ENCODE measurements at regions not wholly inside any gene's neighbourhood (a gene's known extent, or its start where the extent isn't known, plus 50 kb on each side); places are given as distances from the start of the nearest gene placed in this dataset.

- no peak for DNase-seq (ENCODE audit: low read depth)
These were observed 54.5 kb upstream of the DCTD start for GRCh38 chr4:182971702-182972101.

GRCh38 chr4:182969651-182970279 lies 52.6 kb upstream of the DCTD start:
- no peak for DNase-seq (ENCODE audit: low read depth)

- DNase-seq (ENCODE audit: low read depth): no peak
These were observed 51.9 kb upstream of the DCTD start for GRCh38 chr4:182968917-182969650.

DNA sequence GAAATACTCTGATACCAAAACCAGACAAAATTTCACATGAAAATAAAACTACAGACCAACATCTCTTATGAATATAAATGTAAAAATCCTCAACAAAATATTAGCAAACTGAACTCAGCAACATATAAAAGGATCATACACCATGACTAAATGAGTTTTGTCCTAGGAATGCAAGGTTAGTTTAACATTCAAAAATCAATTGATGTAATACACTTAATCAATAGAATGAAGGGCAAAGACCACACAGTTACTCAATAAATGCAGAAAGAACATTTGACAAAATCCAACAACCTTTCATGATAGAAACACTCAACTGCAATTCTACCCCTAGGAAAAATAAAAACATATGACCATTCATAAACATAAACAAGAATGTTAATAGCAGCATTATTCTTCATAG lies 50.2 kb upstream of the DCTD start:
- no peak for DNase-seq (ENCODE audit: low read depth)

Measured in Daoy (cell line).